Mammary epithelial cell (primary cell): ENCODE measurements at regions not wholly inside any gene's neighbourhood (a gene's known extent, or its start where the extent isn't known, plus 50 kb on each side); places are given as distances from the start of the nearest gene placed in this dataset.

Source experiments
- CTCF ChIP-seq, 2 donors: IDR thresholded peaks in 1 of 2; conservative IDR thresholded peaks in 1 of 2; 2 replicates each; pipeline ENCODE4 v1.5.1; 2011 to 2012; ENCODE audit warnings: inconsistent platforms in 2 of 2, low read length in 2 of 2, mild to moderate bottlenecking in 2 of 2, control low read depth in 1 of 2, low read depth in 1 of 2; ENCODE audit not compliant: insufficient read depth in 1 of 2; ENCODE audit errors: extremely low read depth in 1 of 2
- EZH2 ChIP-seq: IDR thresholded peaks from 2 replicates; pipeline ENCODE4 v1.6.1; 2012; ENCODE audit warnings: low read length, inconsistent platforms, borderline replicate concordance

GRCh38 chr7:136441835-136442234 lies 426.6 kb upstream of the CHRM2 start:
- TF ChIP-seq CTCF (conservative IDR thresholded peaks at IDR 0.05 in 1 of 2, IDR thresholded peaks at IDR 0.05 in 1 of 2; ENCODE audit: extremely low read depth in 1 of 2, insufficient read depth in 1 of 2, low read depth in 1 of 2, low read length in 2 of 2) (no peak), EZH2 (no peak)
